ENCODE measurements at regions not wholly inside any gene's neighbourhood (a gene's known extent, or its start where the extent isn't known, plus 50 kb on each side); places are given as distances from the start of the nearest gene placed in this dataset.

GRCh38 chr3:153338487-153338886 lies 176.5 kb downstream of the RAP2B start:
- Histone ChIP-seq H3K27ac (replicated peaks in 1 of 4) (no peak overlapping the region), H3K27me3 (no peaks in the 10 kb centered on the region), H3K36me3 (no peaks in the 10 kb centered on the region), H3K9me3 (no peaks in the 10 kb centered on the region), H3K4me1 (no peaks in the 10 kb centered on the region), H3K4me3 (no peak overlapping the region)
- WGBS: 53% methylated on average over 3 of the region's 3 CpGs
- intact Hi-C loops (cut with DNase I): no loop called here
- TF ChIP-seq POLR2AphosphoS5 (IDR thresholded peaks at IDR 0.05) (no peak), EP300 (IDR thresholded peaks at IDR 0.05) (no peak), POLR2A (IDR thresholded peaks at IDR 0.05; ENCODE audit: low read depth) (no peak)
- TF ChIP-seq, protein P1, sequence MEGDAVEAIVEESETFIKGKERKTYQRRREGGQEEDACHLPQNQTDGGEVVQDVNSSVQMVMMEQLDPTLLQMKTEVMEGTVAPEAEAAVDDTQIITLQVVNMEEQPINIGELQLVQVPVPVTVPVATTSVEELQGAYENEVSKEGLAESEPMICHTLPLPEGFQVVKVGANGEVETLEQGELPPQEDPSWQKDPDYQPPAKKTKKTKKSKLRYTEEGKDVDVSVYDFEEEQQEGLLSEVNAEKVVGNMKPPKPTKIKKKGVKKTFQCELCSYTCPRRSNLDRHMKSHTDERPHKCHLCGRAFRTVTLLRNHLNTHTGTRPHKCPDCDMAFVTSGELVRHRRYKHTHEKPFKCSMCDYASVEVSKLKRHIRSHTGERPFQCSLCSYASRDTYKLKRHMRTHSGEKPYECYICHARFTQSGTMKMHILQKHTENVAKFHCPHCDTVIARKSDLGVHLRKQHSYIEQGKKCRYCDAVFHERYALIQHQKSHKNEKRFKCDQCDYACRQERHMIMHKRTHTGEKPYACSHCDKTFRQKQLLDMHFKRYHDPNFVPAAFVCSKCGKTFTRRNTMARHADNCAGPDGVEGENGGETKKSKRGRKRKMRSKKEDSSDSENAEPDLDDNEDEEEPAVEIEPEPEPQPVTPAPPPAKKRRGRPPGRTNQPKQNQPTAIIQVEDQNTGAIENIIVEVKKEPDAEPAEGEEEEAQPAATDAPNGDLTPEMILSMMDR (IDR thresholded peaks at IDR 0.05): no peak
- no peak for DNase-seq (ENCODE audit: extremely low spot score)

DNA sequence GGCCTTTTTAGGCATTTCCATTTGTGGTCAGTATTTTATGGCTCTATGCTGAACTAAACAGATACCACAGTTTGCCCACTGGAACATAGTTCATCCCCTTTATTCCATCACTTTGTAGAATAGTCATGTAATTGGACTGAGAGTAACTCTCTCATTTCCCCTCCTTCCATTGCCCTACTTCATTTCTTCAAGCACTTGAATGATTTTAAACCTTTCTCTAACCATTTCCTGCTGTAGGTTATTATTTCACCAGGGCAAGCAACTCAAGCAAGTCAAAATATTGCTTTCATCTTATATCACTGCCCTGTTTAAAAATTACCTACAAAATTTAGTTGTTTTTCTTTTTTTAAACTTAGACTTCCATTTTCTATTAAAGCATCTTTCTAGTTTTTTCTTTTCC lies 177.0 kb downstream of the RAP2B start:
- Histone ChIP-seq H3K9me3 (no peaks in the 10 kb centered on the region), H3K4me1 (no peaks in the 10 kb centered on the region), H3K4me3 (no peak overlapping the region), H3K27ac (replicated peaks in 1 of 4) (no peak overlapping the region), H3K36me3 (no peaks in the 10 kb centered on the region), H3K27me3 (no peaks in the 10 kb centered on the region)
- no peak for DNase-seq (ENCODE audit: extremely low spot score)
- intact Hi-C loops (cut with DNase I): no loop called here
- no peak for TF ChIP-seq POLR2AphosphoS5 (IDR thresholded peaks at IDR 0.05)
- TF ChIP-seq, protein P1 (IDR thresholded peaks at IDR 0.05): no peak
- no peak for TF ChIP-seq EP300 (IDR thresholded peaks at IDR 0.05)
- TF ChIP-seq POLR2A (IDR thresholded peaks at IDR 0.05; ENCODE audit: low read depth): no peak

- Histone ChIP-seq H3K4me3 (no peak overlapping the region), H3K4me1 (no peaks in the 10 kb centered on the region), H3K27ac (replicated peaks in 1 of 4) (no peak overlapping the region), H3K27me3 (no peaks in the 10 kb centered on the region), H3K36me3 (no peaks in the 10 kb centered on the region), H3K9me3 (peaks cover 0 to 5% (median 2%) of the 10 kb centered on the region in 4 donors)
- intact Hi-C loops (cut with DNase I): no loop called here
- DNase-seq (ENCODE audit: extremely low spot score): no peak
- 78% methylated on average over 3 of the region's 3 CpGs for WGBS
- no peak for TF ChIP-seq POLR2A (IDR thresholded peaks at IDR 0.05; ENCODE audit: low read depth)
- TF ChIP-seq, protein P1 (IDR thresholded peaks at IDR 0.05): no peak
- TF ChIP-seq EP300 (IDR thresholded peaks at IDR 0.05): no peak
- no peak for TF ChIP-seq POLR2AphosphoS5 (IDR thresholded peaks at IDR 0.05)
Measured at GRCh38 chr3:153343988-153344782, 182.2 kb downstream of the RAP2B start.

DNA sequence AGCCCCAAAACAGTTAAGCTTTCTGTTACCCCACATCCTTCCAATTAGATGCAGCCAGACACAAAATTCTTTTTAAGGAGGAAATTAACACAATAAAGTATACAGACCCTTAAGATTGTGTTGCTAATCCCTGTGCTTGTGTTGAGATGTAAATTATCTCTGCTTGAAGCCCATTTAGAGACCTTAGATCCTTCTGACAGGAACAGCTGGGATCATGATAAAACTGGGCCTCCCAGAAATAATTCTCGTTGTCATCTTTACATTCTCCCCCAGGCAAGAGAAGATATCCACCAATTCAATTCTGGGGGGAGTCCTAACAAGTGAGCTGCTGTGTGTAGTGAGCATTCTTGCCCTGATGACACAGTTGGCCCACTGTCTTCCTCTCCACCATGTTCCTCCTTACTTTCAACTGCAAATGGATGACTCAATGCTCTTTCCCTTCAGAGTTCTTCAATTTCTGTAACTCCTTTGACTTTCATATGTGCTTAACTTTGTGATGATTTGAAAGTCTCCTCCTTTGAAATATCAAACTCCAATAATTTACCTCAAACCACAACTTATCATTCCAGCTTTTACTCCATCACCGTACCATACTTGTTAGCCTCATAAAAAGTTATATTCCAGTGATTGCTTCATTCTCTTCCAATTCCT lies 186.6 kb downstream of the RAP2B start:
- Histone ChIP-seq H3K9me3 (peaks cover 0 to 5% (median 2%) of the 10 kb centered on the region in 4 donors), H3K27me3 (no peaks in the 10 kb centered on the region), H3K4me3 (no peak overlapping the region), H3K36me3 (no peaks in the 10 kb centered on the region), H3K27ac (replicated peaks in 1 of 4) (no peak overlapping the region), H3K4me1 (no peaks in the 10 kb centered on the region)
- intact Hi-C loops (cut with DNase I): no loop called here
- DNase-seq (ENCODE audit: extremely low spot score): no peak
- TF ChIP-seq POLR2AphosphoS5 (IDR thresholded peaks at IDR 0.05) (no peak), EP300 (IDR thresholded peaks at IDR 0.05) (no peak), POLR2A (IDR thresholded peaks at IDR 0.05; ENCODE audit: low read depth) (no peak)
- TF ChIP-seq, protein P1 (IDR thresholded peaks at IDR 0.05): no peak
- 76% methylated on average over 2 of the region's 2 CpGs for WGBS

Measured in esophagus muscularis mucosa (tissue), 4 donors.